SJSA1 (cell line): ENCODE measurements at regions not wholly inside any gene's neighbourhood (a gene's known extent, or its start where the extent isn't known, plus 50 kb on each side); places are given as distances from the start of the nearest gene placed in this dataset.
"Not testable (repeated sequence)": the region's sequence is repeated elsewhere in the genome, so short reads cannot be mapped to it uniquely, and the experiment has no call there.

Experiments used
- DNase-seq, 2 experiments: peaks; one replicate each; pipeline ENCODE4 v3.0.0-alpha.2; 2015 to 2020; ENCODE audit warnings: low spot score in 2 of 2, low read depth in 1 of 2
- H3K27ac ChIP-seq: fragments of 250-450 bp; sonication (Bioruptor Pico); 2 replicates; pipeline ENCODE4 v1.5.1; 2020; ENCODE audit warnings: mild to moderate bottlenecking, moderate library complexity
- H3K27me3 ChIP-seq: fragments of 250-450 bp; sonication (Bioruptor Pico); replicated peaks from 2 replicates; pipeline ENCODE4 v1.5.1; 2020; ENCODE audit warnings: mild to moderate bottlenecking, moderate library complexity
- H3K36me3 ChIP-seq: fragments of 250-450 bp; sonication (Bioruptor Pico); 2 replicates; pipeline ENCODE4 v1.5.1; 2020; ENCODE audit warnings: mild to moderate bottlenecking
- H3K4me1 ChIP-seq: fragments of 250-450 bp; sonication (Bioruptor Pico); replicated peaks from 2 replicates; pipeline ENCODE4 v1.6.1; 2021; ENCODE audit warnings: mild to moderate bottlenecking
- H3K4me3 ChIP-seq: fragments of 250-450 bp; sonication (Bioruptor Pico); 2 replicates; pipeline ENCODE4 v1.5.1; 2020; ENCODE audit warnings: mild to moderate bottlenecking
- H3K9me3 ChIP-seq: fragments of 250-450 bp; sonication (Bioruptor Pico); replicated peaks from 2 replicates; pipeline ENCODE4 v1.5.1; 2020; ENCODE audit warnings: mild to moderate bottlenecking

GRCh38 chr6:73951183-73951582, 255.2 kb downstream of the CD109 start:
- no peak for DNase-seq
- no peaks in the 10 kb centered on the region for H3K4me1 ChIP-seq
- H3K36me3 ChIP-seq = no peaks in the 10 kb centered on the region
- H3K27me3 ChIP-seq = no peaks in the 10 kb centered on the region
- no peaks in the 10 kb centered on the region for H3K9me3 ChIP-seq
- no peak overlapping the region for H3K4me3 ChIP-seq
- H3K27ac ChIP-seq = no peak overlapping the region

GRCh38 chr6:73943930-73944652, 248.1 kb downstream of the CD109 start:
- DNase-seq = no peak
- Histone ChIP-seq H3K9me3 (no peaks in the 10 kb centered on the region), H3K36me3 (no peaks in the 10 kb centered on the region), H3K4me1 (no peaks in the 10 kb centered on the region), H3K4me3 (no peak overlapping the region), H3K27me3 (no peaks in the 10 kb centered on the region), H3K27ac (no peak overlapping the region)

GRCh38 chr6:73943411-73943810, 247.4 kb downstream of the CD109 start:
- H3K27me3 ChIP-seq = no peaks in the 10 kb centered on the region
- no peaks in the 10 kb centered on the region for H3K9me3 ChIP-seq
- no peak for DNase-seq
- H3K27ac ChIP-seq = no peak overlapping the region
- no peaks in the 10 kb centered on the region for H3K36me3 ChIP-seq
- no peaks in the 10 kb centered on the region for H3K4me1 ChIP-seq
- H3K4me3 ChIP-seq = no peak overlapping the region

- H3K4me1 ChIP-seq = no peaks in the 10 kb centered on the region
- no peak overlapping the region for H3K4me3 ChIP-seq
- DNase-seq = no peak
- H3K36me3 ChIP-seq = no peaks in the 10 kb centered on the region
- no peaks in the 10 kb centered on the region for H3K27me3 ChIP-seq
- H3K9me3 ChIP-seq = no peaks in the 10 kb centered on the region
- no peak overlapping the region for H3K27ac ChIP-seq
Measured at GRCh38 chr6:73942592-73943186, 246.7 kb downstream of the CD109 start.

- no peak for DNase-seq
- no peaks in the 10 kb centered on the region for H3K9me3 ChIP-seq
- H3K27me3 ChIP-seq = no peaks in the 10 kb centered on the region
- H3K36me3 ChIP-seq = no peaks in the 10 kb centered on the region
- no peaks in the 10 kb centered on the region for H3K4me1 ChIP-seq
- no peak overlapping the region for H3K4me3 ChIP-seq
- H3K27ac ChIP-seq = no peak overlapping the region
Measured at GRCh38 chr6:73941892-73942291, 245.9 kb downstream of the CD109 start.

- H3K4me3 ChIP-seq = no peak overlapping the region
- H3K27ac ChIP-seq = no peak overlapping the region
- peaks cover 4% of the 10 kb centered on the region; the same call in 1 of the 2 replicates for H3K27me3 ChIP-seq
- no peaks in the 10 kb centered on the region for H3K4me1 ChIP-seq
- H3K9me3 ChIP-seq = no peaks in the 10 kb centered on the region
- no peaks in the 10 kb centered on the region for H3K36me3 ChIP-seq
- no peak for DNase-seq
Measured at GRCh38 chr6:73937805-73938204, 241.8 kb downstream of the CD109 start.

GRCh38 chr6:73932866-73933265, 236.9 kb downstream of the CD109 start:
- no peak for DNase-seq
- Histone ChIP-seq H3K27me3 (peaks cover 4% of the 10 kb centered on the region; the same call in 1 of the 2 replicates), H3K9me3 (no peaks in the 10 kb centered on the region; the same call in 1 of the 2 replicates), H3K27ac (no peak overlapping the region), H3K36me3 (no peaks in the 10 kb centered on the region), H3K4me1 (no peaks in the 10 kb centered on the region), H3K4me3 (no peak overlapping the region)

- no peaks in the 10 kb centered on the region for H3K36me3 ChIP-seq
- no peaks in the 10 kb centered on the region; the same call in 1 of the 2 replicates for H3K9me3 ChIP-seq
- no peak overlapping the region for H3K4me3 ChIP-seq
- DNase-seq = no peak
- no peaks in the 10 kb centered on the region for H3K4me1 ChIP-seq
- no peak overlapping the region for H3K27ac ChIP-seq
- peaks cover 4% of the 10 kb centered on the region; the same call in 1 of the 2 replicates for H3K27me3 ChIP-seq
Measured at GRCh38 chr6:73929405-73929804, 233.4 kb downstream of the CD109 start.

- H3K4me3 ChIP-seq = no peak overlapping the region
- no peak for DNase-seq
- H3K27me3 ChIP-seq = no peaks in the 10 kb centered on the region; the same call in 1 of the 2 replicates
- H3K27ac ChIP-seq = no peak overlapping the region
- H3K9me3 ChIP-seq = no peaks in the 10 kb centered on the region; the same call in 1 of the 2 replicates
- no peaks in the 10 kb centered on the region for H3K4me1 ChIP-seq
- no peaks in the 10 kb centered on the region for H3K36me3 ChIP-seq
Measured at GRCh38 chr6:73927421-73927820, 231.4 kb downstream of the CD109 start.

- H3K27ac ChIP-seq, H3K36me3 ChIP-seq, H3K9me3 ChIP-seq, DNase-seq, H3K27me3 ChIP-seq, H3K4me1 ChIP-seq, H3K4me3 ChIP-seq: not testable (repeated sequence)
Measured at GRCh38 chr6:73925703-73926102, 229.7 kb downstream of the CD109 start.

GRCh38 chr6:73923905-73924485, 228.0 kb downstream of the CD109 start:
- no peak overlapping the region for H3K4me3 ChIP-seq
- no peak for DNase-seq
- H3K9me3 ChIP-seq = no peaks in the 10 kb centered on the region
- H3K4me1 ChIP-seq = no peaks in the 10 kb centered on the region
- H3K27ac ChIP-seq = no peak overlapping the region
- H3K27me3 ChIP-seq = no peaks in the 10 kb centered on the region
- H3K36me3 ChIP-seq = no peaks in the 10 kb centered on the region

- Histone ChIP-seq H3K4me3 (no peak overlapping the region), H3K27me3 (no peaks in the 10 kb centered on the region)
- no peak for DNase-seq
Measured at GRCh38 chr6:73903155-73903554, 207.2 kb downstream of the CD109 start.

GRCh38 chr6:73901986-73902385, 206.0 kb downstream of the CD109 start:
- no peak for DNase-seq
- Histone ChIP-seq H3K36me3 (no peaks in the 10 kb centered on the region), H3K27ac (no peak overlapping the region), H3K4me3 (no peak overlapping the region), H3K9me3 (no peaks in the 10 kb centered on the region), H3K4me1 (no peaks in the 10 kb centered on the region), H3K27me3 (no peaks in the 10 kb centered on the region)

More at GRCh38 chr6:73903155-73903554, 207.2 kb downstream of the CD109 start:
- Histone ChIP-seq H3K36me3 (no peaks in the 10 kb centered on the region), H3K27ac (no peak overlapping the region), H3K9me3 (no peaks in the 10 kb centered on the region), H3K4me1 (no peaks in the 10 kb centered on the region)

GRCh38 chr6:73901311-73901710, 205.3 kb downstream of the CD109 start:
- no peak for DNase-seq
- H3K27ac ChIP-seq = no peak overlapping the region
- no peaks in the 10 kb centered on the region for H3K9me3 ChIP-seq
- H3K4me1 ChIP-seq = no peaks in the 10 kb centered on the region
- H3K36me3 ChIP-seq = no peaks in the 10 kb centered on the region
- no peak overlapping the region for H3K4me3 ChIP-seq
- no peaks in the 10 kb centered on the region for H3K27me3 ChIP-seq
